ENCODE measurements at regions not wholly inside any gene's neighbourhood (a gene's known extent, or its start where the extent isn't known, plus 50 kb on each side); places are given as distances from the start of the nearest gene placed in this dataset.

GRCh38 chr16:65895486-65895885 lies 471.0 kb upstream of the CDH5 start:
- no peak for DNase-seq (ENCODE audit: low read depth)
- Histone ChIP-seq H3K36me3 (ENCODE audit: control insufficient read depth, insufficient read depth, low read length) (no peaks in the 10 kb centered on the region), H3K27me3 (ENCODE audit: control insufficient read depth, insufficient read depth, low read length) (no peaks in the 10 kb centered on the region), H3K4me3 (ENCODE audit: low read depth, low read length) (no peak overlapping the region)
- no peak for TF ChIP-seq CTCF (IDR thresholded peaks at IDR 0.05; ENCODE audit: insufficient read depth, low read length, severe bottlenecking)
- FAIRE-seq: no peak

- no peak for TF ChIP-seq CTCF (IDR thresholded peaks at IDR 0.05; ENCODE audit: insufficient read depth, low read length, severe bottlenecking)
- Histone ChIP-seq H3K36me3 (ENCODE audit: control insufficient read depth, insufficient read depth, low read length) (no peaks in the 10 kb centered on the region), H3K4me3 (ENCODE audit: low read depth, low read length) (no peak overlapping the region), H3K27me3 (ENCODE audit: control insufficient read depth, insufficient read depth, low read length) (no peaks in the 10 kb centered on the region)
- DNase-seq (ENCODE audit: low read depth) (no peak), FAIRE-seq (no peak)
Measured at GRCh38 chr16:65890203-65890602, 476.3 kb upstream of the CDH5 start.

- no peaks in the 10 kb centered on the region for H3K36me3 ChIP-seq (ENCODE audit: control insufficient read depth, insufficient read depth, low read length)
- DNase-seq (ENCODE audit: low read depth) (peak; percentile 89), FAIRE-seq (no peak)
Measured at GRCh38 chr16:65889533-65889966, 476.9 kb upstream of the CDH5 start.

GRCh38 chr16:65888201-65888600 lies 478.3 kb upstream of the CDH5 start:
- FAIRE-seq: no peak

More at GRCh38 chr16:65889533-65889966, 476.9 kb upstream of the CDH5 start:
- Histone ChIP-seq H3K4me3 (ENCODE audit: low read depth, low read length) (no peak overlapping the region), H3K27me3 (ENCODE audit: control insufficient read depth, insufficient read depth, low read length) (no peaks in the 10 kb centered on the region)
- no peak for TF ChIP-seq CTCF (IDR thresholded peaks at IDR 0.05; ENCODE audit: insufficient read depth, low read length, severe bottlenecking)

GRCh38 chr16:65884018-65884417 lies 482.5 kb upstream of the CDH5 start:
- Histone ChIP-seq H3K36me3 (ENCODE audit: control insufficient read depth, insufficient read depth, low read length) (no peaks in the 10 kb centered on the region), H3K27me3 (ENCODE audit: control insufficient read depth, insufficient read depth, low read length) (no peaks in the 10 kb centered on the region), H3K4me3 (ENCODE audit: low read depth, low read length) (no peak overlapping the region)
- DNase-seq (ENCODE audit: low read depth): peak; percentile 88
- FAIRE-seq: peak; percentile 84
- no peak for TF ChIP-seq CTCF (IDR thresholded peaks at IDR 0.05; ENCODE audit: insufficient read depth, low read length, severe bottlenecking)

More at GRCh38 chr16:65888201-65888600, 478.3 kb upstream of the CDH5 start:
- DNase-seq (ENCODE audit: low read depth): no peak
- Histone ChIP-seq H3K4me3 (ENCODE audit: low read depth, low read length) (no peak overlapping the region), H3K36me3 (ENCODE audit: control insufficient read depth, insufficient read depth, low read length) (no peaks in the 10 kb centered on the region), H3K27me3 (ENCODE audit: control insufficient read depth, insufficient read depth, low read length) (no peaks in the 10 kb centered on the region)
- no peak for TF ChIP-seq CTCF (IDR thresholded peaks at IDR 0.05; ENCODE audit: insufficient read depth, low read length, severe bottlenecking)

GRCh38 chr16:65878347-65878746 lies 488.1 kb upstream of the CDH5 start:
- no peak for FAIRE-seq
- H3K27me3 ChIP-seq (ENCODE audit: control insufficient read depth, insufficient read depth, low read length): no peaks in the 10 kb centered on the region

More at GRCh38 chr16:65878347-65878746, 488.1 kb upstream of the CDH5 start:
- H3K4me3 ChIP-seq (ENCODE audit: low read depth, low read length): no peak overlapping the region
- H3K36me3 ChIP-seq (ENCODE audit: control insufficient read depth, insufficient read depth, low read length): no peaks in the 10 kb centered on the region
- no peak for DNase-seq (ENCODE audit: low read depth)
- no peak for TF ChIP-seq CTCF (IDR thresholded peaks at IDR 0.05; ENCODE audit: insufficient read depth, low read length, severe bottlenecking)

All from bronchial epithelial cell (primary cell).